NCI-H1694 treated with DMSO at 0.1 percent for 48 hours (cell line): ENCODE measurements at regions not wholly inside any gene's neighbourhood (a gene's known extent, or its start where the extent isn't known, plus 50 kb on each side); places are given as distances from the start of the nearest gene placed in this dataset.
"Not testable (repeated sequence)": the region's sequence is repeated elsewhere in the genome, so short reads cannot be mapped to it uniquely, and the experiment has no call there.

Experiments used
- DNase-seq: peaks from one replicate; lab custom pipeline; 2025; lab: John Stamatoyannopoulos, UW

DNA sequence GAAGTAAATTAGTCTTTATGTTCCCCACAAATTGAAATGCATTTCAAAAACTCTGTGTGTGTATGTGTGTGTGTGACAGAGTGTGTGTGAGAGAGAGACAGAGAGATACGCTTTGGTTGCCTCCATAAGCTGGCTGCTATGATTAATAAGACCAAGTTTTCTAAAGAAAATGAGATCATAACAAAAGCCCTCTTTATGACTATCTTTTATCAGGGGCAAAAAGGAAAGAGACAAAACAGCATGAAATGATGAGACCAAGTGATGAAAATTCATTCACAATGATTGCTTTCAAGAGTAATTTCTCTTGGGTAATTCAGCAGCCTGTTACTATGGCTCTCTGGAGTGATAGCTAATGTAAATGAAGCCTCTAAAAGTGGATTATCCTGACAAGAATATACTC lies 277.6 kb upstream of the PLEKHG7 start:
- no peak for DNase-seq

DNA sequence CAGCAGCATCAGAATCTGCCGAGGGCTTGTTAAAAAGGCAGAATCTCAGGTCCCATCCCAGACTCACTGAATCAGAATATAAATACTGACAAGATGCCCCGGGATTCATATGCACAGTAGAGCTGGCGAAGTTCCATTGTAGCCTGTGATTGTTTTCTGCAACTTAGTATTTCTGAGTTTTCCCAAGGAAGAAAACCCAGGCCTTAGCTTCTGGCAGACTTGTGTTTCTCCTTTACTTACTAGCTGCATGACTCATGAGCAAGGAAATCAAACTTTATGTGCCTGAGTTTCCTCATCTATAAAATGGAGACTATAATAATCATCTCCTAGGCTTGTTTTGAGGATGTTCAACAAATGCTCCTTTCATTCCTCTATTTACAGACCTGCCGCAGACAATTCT lies 278.5 kb upstream of the PLEKHG7 start:
- DNase-seq, result no peak

DNA sequence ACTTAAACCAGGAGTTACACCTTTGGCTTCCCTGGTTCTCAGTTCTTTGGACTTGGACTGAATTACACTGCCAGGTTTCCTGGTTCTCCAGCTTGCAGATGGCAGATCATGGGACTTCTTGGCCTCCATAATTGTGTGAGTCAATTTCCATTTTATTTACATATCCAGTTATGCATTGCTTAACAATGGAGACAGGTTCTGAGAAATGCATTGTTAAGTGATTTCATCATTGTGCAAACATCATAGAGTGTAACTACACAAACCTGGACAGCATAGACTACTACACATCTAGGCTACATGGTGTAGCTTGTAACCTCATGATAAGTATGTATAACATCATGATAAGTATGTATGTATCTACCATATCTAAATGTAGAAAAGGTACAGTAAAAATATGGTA lies 276.1 kb upstream of the BTG1 start:
- DNase-seq, result no peak

DNA sequence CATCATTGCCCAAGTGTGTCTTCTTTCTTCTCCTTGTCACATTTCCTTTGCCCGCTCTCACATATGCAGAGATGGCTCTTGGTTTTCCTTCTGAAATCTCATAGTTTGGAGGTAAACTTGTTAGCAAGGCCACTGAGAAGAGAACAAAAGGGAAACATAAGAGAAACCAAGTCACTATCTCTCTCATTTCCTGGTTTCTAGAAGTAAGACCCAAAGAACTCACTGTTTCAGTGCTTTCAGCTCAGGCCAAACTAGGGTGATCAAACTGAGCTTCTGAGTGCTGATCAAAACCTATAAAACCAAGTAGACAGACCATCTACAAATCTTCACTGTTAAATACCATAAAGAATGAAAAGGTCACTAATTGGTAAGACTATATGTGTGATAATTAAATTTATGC lies 275.4 kb upstream of the BTG1 start:
- no peak for DNase-seq

DNA sequence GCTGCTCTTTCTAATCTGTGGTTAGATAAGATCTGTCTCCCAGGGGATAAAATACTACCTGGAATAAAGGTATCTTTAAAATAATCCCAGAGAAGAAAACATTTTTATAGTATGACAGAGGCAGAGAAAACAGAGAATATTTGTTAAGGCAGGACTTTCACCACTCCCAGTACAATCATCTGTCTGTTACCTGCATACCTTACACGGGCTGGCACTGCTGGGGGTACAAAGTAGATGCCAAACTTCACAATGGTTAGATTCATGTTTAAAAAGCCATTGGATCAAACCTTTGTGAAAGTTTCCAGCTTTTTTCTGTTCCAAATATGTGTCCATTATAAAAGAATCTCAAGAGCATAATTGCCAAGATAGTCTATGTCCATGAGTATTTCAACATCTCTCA lies 273.6 kb upstream of the BTG1 start:
- DNase-seq, result no peak

- DNase-seq, result no peak
Measured at GRCh38 chr12:92418381-92418780, 272.7 kb upstream of the BTG1 start.

DNA sequence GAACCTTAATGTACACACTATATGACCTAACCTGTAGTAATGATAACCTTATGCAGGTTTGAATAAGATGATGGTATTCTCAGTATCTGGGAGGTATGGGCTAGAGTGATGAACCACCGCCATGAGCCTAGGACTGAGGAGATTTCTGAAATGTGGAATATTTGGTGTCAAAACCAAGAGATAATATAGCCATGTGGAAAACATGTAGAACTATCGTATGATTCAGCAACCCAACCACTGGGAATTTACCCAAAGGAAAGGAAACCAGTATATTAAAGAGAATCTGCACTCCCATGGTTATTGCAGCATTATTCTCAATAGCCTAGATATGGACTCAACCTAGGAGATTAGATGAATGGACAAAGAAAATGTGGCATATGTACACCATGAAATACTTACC lies 271.7 kb upstream of the BTG1 start:
- DNase-seq, result no peak

DNA sequence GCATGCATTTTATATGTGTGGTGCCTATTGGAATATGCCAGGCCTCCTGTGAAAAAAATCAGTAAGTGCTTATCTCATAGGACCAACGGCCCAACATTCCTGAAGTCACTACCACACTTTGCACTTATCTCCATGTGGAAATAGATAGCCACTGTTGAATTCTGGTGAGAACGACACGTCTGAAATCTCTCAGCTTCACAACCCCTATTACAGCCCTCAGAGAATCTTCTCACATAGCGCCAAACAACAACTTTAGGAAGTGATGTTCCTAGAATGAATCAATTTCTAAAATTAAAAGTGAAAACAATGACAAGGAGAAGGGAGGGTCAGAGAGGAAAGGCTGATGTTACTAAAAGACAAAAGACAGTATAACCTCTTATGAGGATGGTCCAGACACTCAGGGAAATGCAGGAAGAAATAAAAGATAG lies 270.8 kb upstream of the BTG1 start:
- DNase-seq, result no peak

GRCh38 chr12:92414170-92415070 lies 268.8 kb upstream of the BTG1 start:
- no peak for DNase-seq

DNA sequence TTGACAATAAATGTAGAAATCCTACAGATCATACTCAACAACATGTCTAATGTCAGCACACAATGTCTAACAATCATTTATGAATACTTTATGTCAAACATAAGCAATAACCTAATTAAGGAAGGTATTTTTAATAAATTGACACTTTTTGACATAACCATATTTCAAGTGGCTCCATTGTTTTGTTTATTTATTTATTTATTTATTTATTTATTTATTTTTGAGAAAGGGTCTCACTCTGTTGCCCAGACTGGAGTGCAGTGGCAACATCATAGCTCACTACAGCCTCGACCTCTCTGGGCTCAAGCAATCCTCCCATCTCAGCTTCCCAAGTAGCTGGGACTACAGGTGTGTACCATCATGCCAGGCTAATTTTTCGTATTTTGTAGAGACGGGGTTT lies 267.6 kb upstream of the BTG1 start:
- no peak for DNase-seq

GRCh38 chr12:92412856-92413255 lies 267.2 kb upstream of the BTG1 start:
- no peak for DNase-seq

- DNase-seq, result no peak
Measured at GRCh38 chr12:92411687-92412086, 266.0 kb upstream of the BTG1 start.

- DNase-seq, result no peak
Measured at GRCh38 chr12:92408072-92408900, 262.6 kb upstream of the BTG1 start.

DNA sequence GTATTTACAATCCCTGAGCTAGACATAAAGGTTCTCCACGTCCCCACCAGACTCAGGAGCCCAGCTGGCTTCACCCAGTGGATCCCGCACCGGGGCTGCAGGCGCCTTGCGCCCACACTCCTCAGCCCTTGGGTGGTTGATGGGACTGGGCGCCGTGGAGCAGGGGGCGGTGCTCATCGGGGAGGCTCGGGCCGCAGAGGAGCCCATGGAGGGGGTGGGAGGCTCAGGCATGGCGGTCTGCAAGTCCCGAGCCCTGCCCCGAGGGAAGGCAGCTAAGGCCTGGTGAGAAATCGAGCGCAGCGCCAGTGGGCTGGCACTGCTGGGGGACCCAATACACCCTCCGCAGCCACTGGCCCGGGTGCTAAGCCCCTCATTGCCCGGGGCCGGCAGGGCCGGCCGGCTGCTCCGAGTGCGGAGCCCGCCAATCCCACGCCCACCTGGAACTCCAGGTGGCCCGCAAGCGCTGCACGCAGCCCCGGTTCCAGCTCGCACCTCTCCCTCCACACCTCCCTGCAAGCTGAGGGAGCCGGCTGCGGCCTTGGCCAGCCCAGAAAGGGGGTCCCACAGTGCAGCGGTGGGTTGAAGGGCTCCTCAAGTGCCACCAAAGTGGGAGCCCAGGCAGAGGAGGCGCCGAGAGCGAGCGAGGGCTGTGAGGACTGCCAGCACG lies 260.9 kb upstream of the BTG1 start:
- not testable (repeated sequence) for DNase-seq

- not testable (repeated sequence) for DNase-seq
Measured at GRCh38 chr12:92405801-92406251, 260.2 kb upstream of the BTG1 start.

DNA sequence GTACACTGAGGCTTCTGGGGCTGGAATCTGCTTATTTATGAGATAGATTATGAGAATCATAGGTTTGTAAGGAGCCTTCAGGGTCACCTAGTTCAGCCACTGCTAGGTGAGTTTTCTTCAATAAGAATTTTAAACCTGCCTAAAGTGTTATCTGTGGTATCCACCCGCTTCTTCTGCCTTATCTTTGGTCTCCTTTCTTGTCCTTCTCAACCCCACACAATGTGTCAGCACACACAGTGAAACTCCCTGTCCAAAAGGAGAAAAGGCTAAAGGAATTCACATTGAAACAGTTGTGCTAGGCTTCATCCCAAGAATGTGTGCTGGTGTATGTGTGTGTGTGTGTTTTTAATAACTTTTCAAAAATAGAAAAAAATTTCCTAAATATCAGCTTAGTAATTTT lies 259.3 kb upstream of the BTG1 start:
- DNase-seq, result no peak

DNA sequence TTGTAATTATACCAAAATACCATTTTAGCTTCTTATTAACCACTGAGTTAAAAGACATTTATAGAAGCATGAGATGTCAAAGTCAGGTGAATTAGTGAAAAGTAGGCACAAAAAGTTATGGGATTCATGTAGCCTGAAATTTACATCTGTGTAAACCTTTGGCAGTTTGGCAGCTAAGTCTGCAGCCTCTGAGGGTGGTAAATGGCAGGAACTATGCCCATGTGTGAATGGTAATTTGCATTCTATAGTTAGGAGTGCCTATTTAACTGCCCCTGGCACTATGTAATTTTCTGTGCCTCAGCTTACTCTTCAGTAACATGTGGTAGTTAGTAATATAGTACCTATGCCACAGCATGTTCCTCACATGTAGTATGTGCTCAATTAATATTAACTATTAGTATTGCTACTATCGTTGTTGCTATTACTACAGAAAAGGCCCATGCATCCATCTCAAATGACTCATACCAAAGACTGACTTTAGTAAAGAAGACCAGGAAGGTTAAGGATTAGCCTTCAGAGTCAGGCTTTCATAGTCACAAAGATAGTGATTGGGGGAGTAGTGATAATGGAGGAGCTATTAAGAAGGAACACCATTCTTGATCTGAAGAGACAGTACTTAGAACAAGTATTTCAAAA lies 258.7 kb upstream of the BTG1 start:
- DNase-seq, result no peak

GRCh38 chr12:92403210-92404175 lies 257.8 kb upstream of the BTG1 start:
- no peak for DNase-seq

DNA sequence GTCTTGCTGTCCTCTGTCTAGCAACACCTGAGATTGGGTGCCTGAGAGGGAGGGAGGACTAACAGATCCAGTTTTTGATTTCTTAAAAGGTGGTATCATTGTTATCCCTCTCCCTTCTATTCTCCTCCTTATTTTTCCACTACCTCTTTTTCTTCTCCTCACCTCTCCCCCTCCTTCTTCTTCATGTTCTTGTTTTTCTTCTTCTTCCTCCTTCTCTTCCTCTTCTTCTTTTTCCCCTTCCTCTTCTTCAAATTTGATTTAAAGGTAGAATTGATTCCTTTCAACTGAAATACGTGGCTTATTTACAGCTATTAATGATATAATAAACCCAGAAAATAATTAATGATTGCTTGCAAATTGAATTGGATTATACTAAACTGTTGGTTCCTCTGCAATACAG lies 256.8 kb upstream of the BTG1 start:
- no peak for DNase-seq

GRCh38 chr12:92400006-92400405 lies 254.4 kb upstream of the BTG1 start:
- no peak for DNase-seq
